Endothelial cell (in vitro differentiated cells): ENCODE measurements at regions not wholly inside any gene's neighbourhood (a gene's known extent, or its start where the extent isn't known, plus 50 kb on each side); places are given as distances from the start of the nearest gene placed in this dataset.

ENCODE experiments used
- DNase-seq: peaks from one replicate; pipeline ENCODE4 v3.0.0; 2021; ENCODE audit warnings: low spot score
- H3K27ac Mint-ChIP-seq: one replicate; pipeline ENCODE4 v1.8.0; 2021; ENCODE audit warnings: mixed read lengths, inconsistent platforms; ENCODE audit not compliant: unreplicated experiment
- H3K27me3 Mint-ChIP-seq: one replicate; pipeline ENCODE4 v1.8.0; 2021; ENCODE audit warnings: mild to moderate bottlenecking, moderate library complexity, mixed read lengths, inconsistent platforms; ENCODE audit not compliant: unreplicated experiment
- H3K36me3 Mint-ChIP-seq: one replicate; pipeline ENCODE4 v1.8.0; 2021; ENCODE audit warnings: mild to moderate bottlenecking, low read depth, mixed read lengths, inconsistent platforms; ENCODE audit not compliant: unreplicated experiment
- H3K4me1 Mint-ChIP-seq: one replicate; pipeline ENCODE4 v1.8.0; 2021; ENCODE audit warnings: mild to moderate bottlenecking, mixed read lengths, inconsistent platforms; ENCODE audit not compliant: unreplicated experiment
- H3K4me3 Mint-ChIP-seq: one replicate; pipeline ENCODE4 v1.8.0; 2021; ENCODE audit warnings: mild to moderate bottlenecking, mixed read lengths, inconsistent platforms; ENCODE audit not compliant: unreplicated experiment
- H3K9me3 Mint-ChIP-seq: one replicate; pipeline ENCODE4 v1.8.0; 2021; ENCODE audit warnings: mixed read lengths, inconsistent platforms; ENCODE audit not compliant: unreplicated experiment
- TF ChIP-seq, protein P1 (sequence below): fragments of 200-600 bp; sonication (generic); IDR thresholded peaks from one replicate; pipeline ENCODE4 v1.5.0; 2021; ENCODE audit warnings: antibody characterized with exemption; ENCODE audit not compliant: unreplicated experiment

- Mint-ChIP-seq H3K4me3 (no peak overlapping the region), H3K4me1 (no peaks in the 10 kb centered on the region), H3K27me3 (no peaks in the 10 kb centered on the region), H3K9me3 (no peaks in the 10 kb centered on the region), H3K36me3 (no peaks in the 10 kb centered on the region), H3K27ac (no peak overlapping the region)
- TF ChIP-seq, protein P1, sequence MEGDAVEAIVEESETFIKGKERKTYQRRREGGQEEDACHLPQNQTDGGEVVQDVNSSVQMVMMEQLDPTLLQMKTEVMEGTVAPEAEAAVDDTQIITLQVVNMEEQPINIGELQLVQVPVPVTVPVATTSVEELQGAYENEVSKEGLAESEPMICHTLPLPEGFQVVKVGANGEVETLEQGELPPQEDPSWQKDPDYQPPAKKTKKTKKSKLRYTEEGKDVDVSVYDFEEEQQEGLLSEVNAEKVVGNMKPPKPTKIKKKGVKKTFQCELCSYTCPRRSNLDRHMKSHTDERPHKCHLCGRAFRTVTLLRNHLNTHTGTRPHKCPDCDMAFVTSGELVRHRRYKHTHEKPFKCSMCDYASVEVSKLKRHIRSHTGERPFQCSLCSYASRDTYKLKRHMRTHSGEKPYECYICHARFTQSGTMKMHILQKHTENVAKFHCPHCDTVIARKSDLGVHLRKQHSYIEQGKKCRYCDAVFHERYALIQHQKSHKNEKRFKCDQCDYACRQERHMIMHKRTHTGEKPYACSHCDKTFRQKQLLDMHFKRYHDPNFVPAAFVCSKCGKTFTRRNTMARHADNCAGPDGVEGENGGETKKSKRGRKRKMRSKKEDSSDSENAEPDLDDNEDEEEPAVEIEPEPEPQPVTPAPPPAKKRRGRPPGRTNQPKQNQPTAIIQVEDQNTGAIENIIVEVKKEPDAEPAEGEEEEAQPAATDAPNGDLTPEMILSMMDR = no peak
- DNase-seq = no peak
Measured at GRCh38 chr3:25306066-25306465, 122.0 kb upstream of the RARB start.

DNA sequence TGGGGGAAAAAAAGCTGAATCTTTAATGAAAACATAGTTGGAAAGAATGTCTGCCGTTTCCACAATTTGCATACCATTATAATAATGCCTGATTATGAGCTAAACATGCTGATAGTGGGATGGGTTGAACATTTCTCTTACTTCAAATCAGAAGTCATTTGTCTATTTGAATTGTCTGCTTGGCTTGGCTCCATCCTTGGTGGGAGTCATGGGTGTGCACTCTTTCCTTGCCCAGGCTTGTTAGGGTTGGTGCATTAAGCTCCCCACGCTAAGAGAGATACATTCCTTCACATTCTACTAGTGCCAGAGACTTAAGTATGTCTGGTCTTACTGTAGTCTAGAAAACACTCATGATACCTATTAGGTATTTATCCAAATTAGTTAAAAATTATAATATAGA is 121.4 kb upstream of the RARB start:
- Mint-ChIP-seq H3K27ac (no peak overlapping the region), H3K36me3 (no peaks in the 10 kb centered on the region), H3K9me3 (no peaks in the 10 kb centered on the region), H3K4me3 (no peak overlapping the region), H3K4me1 (no peaks in the 10 kb centered on the region), H3K27me3 (no peaks in the 10 kb centered on the region)
- DNase-seq = no peak
- TF ChIP-seq, protein P1 = no peak

- H3K27me3 Mint-ChIP-seq = peaks cover 2% of the 10 kb centered on the region
- no peaks in the 10 kb centered on the region for H3K9me3 Mint-ChIP-seq
- no peak for DNase-seq
- H3K4me3 Mint-ChIP-seq = no peak overlapping the region
- H3K4me1 Mint-ChIP-seq = peaks cover 3% of the 10 kb centered on the region
- no peaks in the 10 kb centered on the region for H3K36me3 Mint-ChIP-seq
- TF ChIP-seq, protein P1 = no peak
- no peak overlapping the region for H3K27ac Mint-ChIP-seq
Measured at GRCh38 chr3:25313286-25313685, 114.8 kb upstream of the RARB start.

DNA sequence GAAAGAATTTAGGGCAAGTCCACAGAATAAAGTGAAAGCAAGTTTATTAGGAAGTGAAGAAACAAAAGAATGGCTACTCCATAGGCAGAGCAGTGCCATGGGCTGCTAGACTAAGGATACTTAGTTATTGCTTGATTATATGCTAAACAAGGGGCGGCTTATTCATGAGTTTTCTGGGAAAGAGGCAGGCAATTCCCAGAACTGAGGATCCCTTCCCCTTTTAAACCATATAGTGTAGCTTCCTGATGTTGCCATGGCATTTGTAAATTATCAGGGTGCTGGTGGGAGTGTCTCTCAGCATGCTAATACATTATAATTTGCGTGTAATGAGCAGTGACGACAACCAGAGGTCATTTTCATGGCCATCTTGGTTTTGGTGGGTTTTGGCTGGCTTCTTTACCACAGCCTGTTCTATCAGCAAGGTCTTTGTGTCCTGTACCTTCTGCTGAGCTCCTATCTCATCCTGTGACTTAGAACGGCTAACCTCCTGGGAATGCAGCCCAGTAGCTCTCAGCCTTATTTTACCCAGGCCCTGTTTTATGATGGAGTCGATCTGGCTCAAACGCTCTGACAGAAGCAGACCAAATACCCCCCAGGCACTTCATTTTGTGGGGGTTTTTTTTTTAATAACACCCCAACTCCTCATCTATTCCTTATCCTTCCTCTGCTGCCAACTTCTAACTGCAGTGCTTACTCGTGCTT is 103.0 kb upstream of the RARB start:
- Mint-ChIP-seq H3K4me1 (no peaks in the 10 kb centered on the region), H3K27me3 (peaks cover 6% of the 10 kb centered on the region), H3K36me3 (no peaks in the 10 kb centered on the region), H3K4me3 (no peak overlapping the region), H3K9me3 (peaks cover 6% of the 10 kb centered on the region), H3K27ac (no peak overlapping the region)
- TF ChIP-seq, protein P1 = no peak
- DNase-seq = no peak

DNA sequence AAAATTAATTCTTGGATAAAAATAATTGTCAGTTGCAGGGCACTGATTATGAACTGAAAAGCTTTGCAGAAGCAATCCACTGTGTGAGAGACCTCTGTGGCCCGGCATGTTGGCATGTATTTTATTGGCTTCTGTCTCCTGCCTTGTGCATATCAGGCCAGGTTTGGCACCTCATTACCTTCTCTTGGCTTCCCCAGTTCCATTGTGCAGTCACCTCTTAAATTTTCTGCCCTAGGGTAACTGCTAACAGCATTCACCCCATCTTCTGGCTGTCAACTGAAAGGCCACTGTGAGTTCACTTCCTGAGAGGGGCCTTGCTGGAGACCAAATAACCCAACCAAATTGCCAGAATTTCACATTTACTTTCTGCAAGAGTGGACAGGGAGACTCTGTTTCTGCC is 92.7 kb upstream of the RARB start:
- H3K9me3 Mint-ChIP-seq = no peaks in the 10 kb centered on the region
- peaks cover 1% of the 10 kb centered on the region for H3K27me3 Mint-ChIP-seq
- no peaks in the 10 kb centered on the region for H3K36me3 Mint-ChIP-seq
- H3K27ac Mint-ChIP-seq = no peak overlapping the region
- peaks cover 3% of the 10 kb centered on the region for H3K4me1 Mint-ChIP-seq
- H3K4me3 Mint-ChIP-seq = no peak overlapping the region
- TF ChIP-seq, protein P1 = no peak
- no peak for DNase-seq
